VCaP (cell line): ENCODE measurements at regions not wholly inside any gene's neighbourhood (a gene's known extent, or its start where the extent isn't known, plus 50 kb on each side); places are given as distances from the start of the nearest gene placed in this dataset.

Experiments
- H3K27ac ChIP-seq: fragments of 450-650 bp; 2 replicates; pipeline ENCODE4 v1.5.1; 2017
- CTCF ChIP-seq: fragments of 450-650 bp; conservative IDR thresholded peaks from 2 replicates; pipeline ENCODE4 v1.5.1; 2017; ENCODE audit warnings: mild to moderate bottlenecking, moderate library complexity

DNA sequence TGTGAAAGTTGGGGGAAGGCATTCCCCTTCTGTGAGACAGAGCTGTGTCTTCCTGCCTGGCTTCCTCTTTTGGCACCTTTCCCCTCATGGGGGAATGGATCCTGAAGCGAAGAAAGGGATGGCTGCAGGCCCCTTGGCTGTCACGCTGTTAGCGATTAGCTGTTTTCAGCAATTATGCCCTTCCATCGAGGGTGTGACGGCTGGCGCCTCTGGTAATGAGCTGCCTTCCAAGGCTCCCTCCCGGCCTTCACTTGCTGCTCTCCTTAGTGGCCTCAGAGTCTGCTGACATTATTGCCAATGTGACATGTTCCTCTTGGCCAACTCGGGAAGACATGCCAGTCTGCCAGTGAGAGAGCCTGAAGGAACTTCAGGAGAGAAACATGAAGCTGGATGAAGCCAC, 162.1 kb downstream of the ZIC5 start:
- H3K27ac ChIP-seq: no peak overlapping the region
- TF ChIP-seq CTCF: no peak

DNA sequence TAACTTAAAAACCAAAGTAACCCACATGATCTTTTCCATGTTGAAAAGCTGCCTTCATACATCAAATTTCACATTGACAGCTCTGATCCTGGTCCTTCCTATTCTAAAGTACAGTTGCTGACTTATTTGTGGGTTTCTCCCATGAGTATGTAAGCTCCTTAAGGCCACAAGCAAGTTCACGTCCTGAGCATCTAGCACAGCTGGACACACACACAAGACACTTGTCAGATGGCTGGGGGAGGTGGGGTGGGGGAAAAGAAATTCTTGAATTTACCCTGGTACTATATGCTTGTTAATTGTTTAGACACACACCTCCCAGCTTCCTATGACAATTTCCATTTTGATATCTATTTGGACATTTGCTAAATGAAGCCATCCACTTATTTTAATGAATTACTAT, 162.8 kb downstream of the ZIC5 start:
- TF ChIP-seq CTCF: no peak
- H3K27ac ChIP-seq: no peak overlapping the region

- H3K27ac ChIP-seq: no peak overlapping the region
- TF ChIP-seq CTCF: no peak
Measured at GRCh38 chr13:99806671-99807070, 164.9 kb downstream of the ZIC5 start.

DNA sequence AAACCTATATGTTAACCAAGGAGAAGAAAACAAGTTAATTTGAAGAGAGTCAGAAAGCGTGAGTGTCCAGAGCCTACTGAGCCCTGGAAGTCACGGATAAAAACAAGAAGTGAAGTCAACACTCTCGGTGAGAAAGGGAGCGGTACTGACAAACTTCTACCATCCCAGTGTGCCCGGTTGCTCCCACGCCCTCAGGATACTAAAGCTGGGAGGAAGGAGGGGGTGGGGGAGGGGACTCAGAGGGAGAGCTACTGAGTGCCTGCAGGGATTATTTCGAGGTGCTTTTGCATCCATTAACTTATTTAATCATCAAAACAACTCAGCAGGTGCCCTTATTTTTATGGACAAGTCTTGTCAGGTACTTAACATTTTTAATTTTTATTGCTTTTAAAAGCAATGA, 166.2 kb downstream of the ZIC5 start:
- no peak overlapping the region for H3K27ac ChIP-seq
- TF ChIP-seq CTCF: no peak

DNA sequence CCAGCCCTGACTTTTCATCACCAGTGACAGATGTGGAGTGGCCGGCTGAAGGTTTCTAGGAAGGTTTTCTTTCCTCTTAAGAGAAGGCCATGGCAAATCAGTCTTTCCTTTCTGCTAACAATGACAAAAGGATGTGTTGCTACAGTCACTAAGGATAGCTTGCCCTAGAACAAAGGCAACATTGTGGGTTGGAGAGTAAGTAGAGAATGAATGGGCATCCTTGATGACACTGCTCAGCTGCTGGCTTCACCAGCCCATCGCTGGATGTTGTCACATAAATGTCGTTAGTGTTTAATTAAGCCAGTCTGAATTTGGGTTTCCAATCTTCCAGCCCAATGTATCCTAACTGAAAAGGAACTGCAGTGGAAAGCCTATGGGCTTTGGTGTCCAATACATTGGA, 168.4 kb downstream of the ZIC5 start:
- H3K27ac ChIP-seq: no peak overlapping the region
- no peak for TF ChIP-seq CTCF

- no peak for TF ChIP-seq CTCF
- no peak overlapping the region for H3K27ac ChIP-seq
Measured at GRCh38 chr13:99802416-99802815, 169.2 kb downstream of the ZIC5 start.

DNA sequence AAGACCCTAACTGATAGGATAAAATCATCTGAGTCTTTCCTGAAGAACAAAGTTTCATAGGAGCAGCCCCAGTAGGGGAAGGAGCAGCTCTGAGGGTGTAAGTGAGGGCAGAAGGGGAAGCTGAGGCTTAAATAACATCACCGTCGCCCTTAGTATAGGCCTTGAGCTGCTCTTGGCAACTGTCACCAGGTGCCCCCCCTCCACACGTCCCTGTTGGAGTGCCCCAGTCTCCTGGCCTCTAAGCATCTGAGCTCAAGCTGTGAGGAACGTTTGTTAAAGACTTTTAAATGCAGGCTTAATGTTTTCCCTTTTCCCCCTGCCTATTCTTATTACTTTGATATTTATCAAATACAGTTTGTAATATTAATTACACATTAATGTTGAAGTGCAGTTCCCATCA, 170.6 kb downstream of the ZIC5 start:
- H3K27ac ChIP-seq: no peak overlapping the region
- no peak for TF ChIP-seq CTCF

- H3K27ac ChIP-seq: no peak overlapping the region
- TF ChIP-seq CTCF: no peak
Measured at GRCh38 chr13:99800011-99800410, 171.6 kb downstream of the ZIC5 start.
